ENCODE measurements at regions not wholly inside any gene's neighbourhood (a gene's known extent, or its start where the extent isn't known, plus 50 kb on each side); places are given as distances from the start of the nearest gene placed in this dataset.

DNA sequence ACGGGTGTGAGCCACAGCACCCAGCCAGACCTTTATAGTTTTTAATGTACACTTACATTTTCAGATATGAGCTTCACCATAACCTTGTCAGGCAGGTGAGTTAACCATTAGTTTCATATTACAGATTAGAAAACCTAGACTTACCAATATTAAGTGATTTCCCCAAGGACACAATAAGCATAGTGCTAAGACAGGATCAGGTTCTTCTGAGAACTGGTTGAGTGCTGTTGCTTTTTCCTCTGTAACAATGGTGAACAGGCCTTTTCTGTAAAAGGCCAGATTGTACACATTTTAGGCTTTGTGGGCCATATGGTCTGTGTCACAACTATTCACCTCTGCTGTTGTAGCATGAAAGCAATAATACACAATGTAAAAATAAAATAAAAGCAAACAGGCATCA lies 332.0 kb downstream of the PIK3C3 start:
- CTCF ChIA-PET, result interaction anchor here (2.3 kb wide), 1 partner anchor 12 kb away, joined by 8 read pairs; no protein-coding TSS in a partner anchor
- H3K36me3 ChIP-seq (ENCODE audit: control insufficient read depth, insufficient read depth, low read length), result no peaks in the 10 kb centered on the region

DNA sequence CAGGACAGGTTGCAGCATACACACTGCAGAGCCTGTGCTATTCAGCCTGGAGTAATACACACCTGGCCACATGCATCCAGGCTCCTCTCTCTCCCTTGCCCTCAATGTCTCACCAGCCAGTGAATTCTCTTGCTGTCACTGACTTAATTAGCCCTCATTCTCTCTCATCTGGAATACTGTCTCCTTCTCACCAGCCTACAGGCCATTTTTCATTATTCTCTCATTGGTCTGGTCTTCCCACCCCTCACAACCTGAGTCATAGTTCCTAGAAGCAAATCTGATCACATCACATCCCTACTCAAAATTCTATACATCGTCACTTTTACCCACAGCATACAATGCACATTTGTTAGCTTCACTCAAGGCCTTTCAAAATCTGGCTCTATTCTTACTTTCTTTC lies 333.1 kb downstream of the PIK3C3 start:
- H3K36me3 ChIP-seq (ENCODE audit: control insufficient read depth, insufficient read depth, low read length), result no peaks in the 10 kb centered on the region
- no peaks in the 10 kb centered on the region for H3K27me3 ChIP-seq (ENCODE audit: control insufficient read depth, insufficient read depth, low read length)
- ChIA-PET POLR2A (no interaction called here), CTCF (interaction anchor here (3.1 kb wide), 1 partner anchor 11 kb away, joined by 15 read pairs; no protein-coding TSS in a partner anchor)
- H3K4me3 ChIP-seq (ENCODE audit: low read depth, low read length), result no peak overlapping the region
- no peak for DNase-seq (ENCODE audit: low read depth)
- TF ChIP-seq, protein P1, sequence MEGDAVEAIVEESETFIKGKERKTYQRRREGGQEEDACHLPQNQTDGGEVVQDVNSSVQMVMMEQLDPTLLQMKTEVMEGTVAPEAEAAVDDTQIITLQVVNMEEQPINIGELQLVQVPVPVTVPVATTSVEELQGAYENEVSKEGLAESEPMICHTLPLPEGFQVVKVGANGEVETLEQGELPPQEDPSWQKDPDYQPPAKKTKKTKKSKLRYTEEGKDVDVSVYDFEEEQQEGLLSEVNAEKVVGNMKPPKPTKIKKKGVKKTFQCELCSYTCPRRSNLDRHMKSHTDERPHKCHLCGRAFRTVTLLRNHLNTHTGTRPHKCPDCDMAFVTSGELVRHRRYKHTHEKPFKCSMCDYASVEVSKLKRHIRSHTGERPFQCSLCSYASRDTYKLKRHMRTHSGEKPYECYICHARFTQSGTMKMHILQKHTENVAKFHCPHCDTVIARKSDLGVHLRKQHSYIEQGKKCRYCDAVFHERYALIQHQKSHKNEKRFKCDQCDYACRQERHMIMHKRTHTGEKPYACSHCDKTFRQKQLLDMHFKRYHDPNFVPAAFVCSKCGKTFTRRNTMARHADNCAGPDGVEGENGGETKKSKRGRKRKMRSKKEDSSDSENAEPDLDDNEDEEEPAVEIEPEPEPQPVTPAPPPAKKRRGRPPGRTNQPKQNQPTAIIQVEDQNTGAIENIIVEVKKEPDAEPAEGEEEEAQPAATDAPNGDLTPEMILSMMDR (IDR thresholded peaks at IDR 0.05; ENCODE audit: insufficient read depth, low read depth, low read length), result no peak

More for the DNA sequence above, 332.0 kb downstream of the PIK3C3 start:
- DNase-seq (ENCODE audit: low read depth), result no peak
- Histone ChIP-seq H3K4me3 (ENCODE audit: low read depth, low read length) (no peak overlapping the region), H3K27me3 (ENCODE audit: control insufficient read depth, insufficient read depth, low read length) (no peaks in the 10 kb centered on the region)
- POLR2A ChIA-PET, result no interaction called here
- TF ChIP-seq, protein P1 (IDR thresholded peaks at IDR 0.05; ENCODE audit: insufficient read depth, low read depth, low read length), result no peak

DNA sequence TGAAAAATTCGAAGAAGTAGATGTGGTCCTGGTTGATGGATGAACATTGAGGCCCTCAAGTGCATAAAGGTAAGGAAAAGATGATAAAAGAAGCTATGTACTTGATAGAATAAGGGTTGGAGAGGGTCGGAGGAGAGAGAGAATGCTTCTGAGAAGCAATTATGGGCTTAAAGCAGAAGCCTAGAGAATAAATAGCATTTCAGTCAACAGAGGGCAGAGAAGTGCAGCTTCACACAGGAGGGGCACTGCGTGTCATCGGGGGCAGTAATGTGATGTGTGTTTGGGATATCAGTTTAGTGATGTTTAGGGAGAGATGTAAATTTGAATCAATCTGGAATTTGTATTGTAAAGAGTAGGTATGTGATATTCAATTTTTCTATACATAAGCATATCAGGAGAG lies 334.5 kb downstream of the PIK3C3 start:
- ChIA-PET CTCF (interaction anchor here (1.0 to 3.1 kb wide), 2 partner anchors 9 to 11 kb away, joined by 3 to 15 read pairs; no protein-coding TSS in a partner anchor), POLR2A (no interaction called here)
- Histone ChIP-seq H3K4me3 (ENCODE audit: low read depth, low read length) (no peak overlapping the region), H3K36me3 (ENCODE audit: control insufficient read depth, insufficient read depth, low read length) (no peaks in the 10 kb centered on the region), H3K27me3 (ENCODE audit: control insufficient read depth, insufficient read depth, low read length) (no peaks in the 10 kb centered on the region)
- no peak for DNase-seq (ENCODE audit: low read depth)
- TF ChIP-seq, protein P1 (IDR thresholded peaks at IDR 0.05; ENCODE audit: insufficient read depth, low read depth, low read length), result no peak

DNA sequence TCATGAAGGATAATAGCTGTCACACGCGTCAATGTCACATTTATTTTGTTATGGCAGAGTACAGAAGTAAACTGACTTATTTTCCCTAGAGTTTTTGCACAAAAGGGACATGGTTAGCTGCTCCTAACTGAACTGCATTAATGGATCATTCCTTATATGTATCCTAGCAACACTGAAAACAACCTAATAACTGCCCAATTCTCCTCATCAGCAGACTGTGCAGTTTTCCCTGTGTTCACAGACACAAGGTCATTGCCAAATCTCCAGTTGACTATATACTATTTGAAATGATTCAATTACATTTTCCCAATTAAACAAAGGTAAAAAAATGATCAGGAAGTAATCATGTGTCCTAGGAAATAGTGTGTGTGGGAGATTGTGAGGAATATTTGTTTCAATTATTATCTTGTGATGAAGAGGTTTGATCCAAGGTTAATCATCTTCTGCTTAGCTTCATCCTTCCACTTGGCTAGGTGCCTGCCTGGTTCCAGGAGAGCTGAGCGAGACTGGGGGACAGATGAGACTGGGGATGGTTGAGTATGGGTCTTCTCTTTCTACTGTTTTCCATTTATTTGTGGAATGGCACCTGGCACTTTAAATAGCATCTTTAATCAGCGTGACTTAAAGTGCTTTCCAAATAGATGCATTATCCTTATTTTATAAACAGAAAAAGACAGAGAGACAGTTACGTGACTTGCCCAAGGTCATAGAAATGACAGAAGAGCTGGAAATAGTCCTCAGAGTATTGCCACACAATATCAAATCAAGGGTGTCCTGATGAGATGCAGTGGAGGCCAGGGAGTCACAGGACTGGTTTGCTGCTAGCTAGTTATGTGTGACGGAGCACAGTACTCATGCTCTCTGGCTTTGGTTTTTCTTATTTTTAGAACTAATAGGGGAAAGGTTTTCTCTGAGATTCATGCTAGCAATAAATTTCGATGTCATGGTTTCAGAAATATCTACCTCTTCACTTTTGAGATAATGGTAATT lies 335.6 kb downstream of the PIK3C3 start:
- ChIA-PET POLR2A (no interaction called here), CTCF (interaction anchor here (1.0 to 3.1 kb wide), 2 partner anchors 8 to 12 kb away, joined by 3 to 15 read pairs; no protein-coding TSS in a partner anchor)
- Histone ChIP-seq H3K36me3 (ENCODE audit: control insufficient read depth, insufficient read depth, low read length) (no peaks in the 10 kb centered on the region), H3K4me3 (ENCODE audit: low read depth, low read length) (no peak overlapping the region), H3K27me3 (ENCODE audit: control insufficient read depth, insufficient read depth, low read length) (no peaks in the 10 kb centered on the region)
- TF ChIP-seq, protein P1 (IDR thresholded peaks at IDR 0.05; ENCODE audit: insufficient read depth, low read depth, low read length), result no peak
- no peak for DNase-seq (ENCODE audit: low read depth)

DNA sequence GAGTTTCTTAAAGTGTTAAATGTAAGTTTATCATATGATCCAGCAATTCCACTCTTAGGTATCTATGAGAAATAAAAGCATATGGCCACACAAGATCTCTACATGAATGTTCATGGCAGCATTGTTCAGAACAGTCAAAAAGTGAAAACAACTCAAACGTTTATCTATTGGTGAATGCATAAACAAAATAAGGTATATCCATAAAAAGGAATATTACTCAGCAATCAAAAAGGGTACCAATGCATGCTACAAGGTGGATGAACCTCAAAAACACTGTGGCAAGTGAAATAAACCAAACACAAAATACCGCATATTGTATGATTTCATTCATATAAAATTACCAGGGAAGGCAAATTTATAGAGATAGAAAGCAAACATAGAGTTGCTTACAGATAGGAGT lies 337.6 kb downstream of the PIK3C3 start:
- ChIA-PET POLR2A (no interaction called here), CTCF (no interaction called here)

More for the DNA sequence above, 337.6 kb downstream of the PIK3C3 start:
- Histone ChIP-seq H3K27me3 (ENCODE audit: control insufficient read depth, insufficient read depth, low read length) (no peaks in the 10 kb centered on the region), H3K36me3 (ENCODE audit: control insufficient read depth, insufficient read depth, low read length) (no peaks in the 10 kb centered on the region), H3K4me3 (ENCODE audit: low read depth, low read length) (no peak overlapping the region)
- DNase-seq (ENCODE audit: low read depth), result no peak
- TF ChIP-seq, protein P1 (IDR thresholded peaks at IDR 0.05; ENCODE audit: insufficient read depth, low read depth, low read length), result no peak
